ENCODE measurements at regions not wholly inside any gene's neighbourhood (a gene's known extent, or its start where the extent isn't known, plus 50 kb on each side); places are given as distances from the start of the nearest gene placed in this dataset.
"Not testable (repeated sequence)": the region's sequence is repeated elsewhere in the genome, so short reads cannot be mapped to it uniquely, and the experiment has no call there.

DNA sequence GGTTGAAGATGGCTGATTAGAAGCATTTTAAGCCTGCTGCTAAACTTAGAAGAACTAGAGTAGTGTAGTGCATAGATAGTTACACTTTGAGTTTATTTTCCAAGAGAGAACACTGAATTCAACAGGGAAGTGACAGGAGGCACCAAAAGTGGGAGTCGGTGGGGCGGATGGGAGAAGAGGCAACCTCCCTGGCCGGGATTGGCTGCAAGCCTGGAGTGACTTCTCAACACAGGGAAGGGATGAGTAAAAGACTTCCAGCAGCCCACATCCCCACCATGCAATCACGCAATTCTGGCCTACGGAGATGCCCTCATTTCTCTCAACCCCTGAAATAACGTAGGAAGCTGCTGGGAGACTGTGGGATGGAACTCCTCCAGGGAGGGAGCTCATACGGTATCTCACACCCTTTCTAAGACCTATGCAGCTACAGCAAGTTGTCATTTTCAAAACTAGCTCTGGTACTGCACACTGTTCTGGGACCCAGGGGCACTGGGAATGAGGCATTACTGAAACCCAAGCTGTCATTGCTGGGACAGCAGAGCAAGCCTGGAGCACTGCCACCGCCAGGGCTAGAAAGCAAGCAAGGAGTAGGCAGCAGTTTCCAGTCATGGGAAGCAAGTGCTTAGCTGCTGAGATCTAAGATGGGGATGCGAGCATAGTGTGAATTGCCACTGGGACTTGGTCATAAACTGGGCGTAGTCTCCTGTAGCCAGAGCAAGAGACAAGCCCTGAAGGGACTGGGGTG lies 331.6 kb upstream of the PTGER4 start:
- DNase-seq (ENCODE audit: low spot score) = no peak

DNA sequence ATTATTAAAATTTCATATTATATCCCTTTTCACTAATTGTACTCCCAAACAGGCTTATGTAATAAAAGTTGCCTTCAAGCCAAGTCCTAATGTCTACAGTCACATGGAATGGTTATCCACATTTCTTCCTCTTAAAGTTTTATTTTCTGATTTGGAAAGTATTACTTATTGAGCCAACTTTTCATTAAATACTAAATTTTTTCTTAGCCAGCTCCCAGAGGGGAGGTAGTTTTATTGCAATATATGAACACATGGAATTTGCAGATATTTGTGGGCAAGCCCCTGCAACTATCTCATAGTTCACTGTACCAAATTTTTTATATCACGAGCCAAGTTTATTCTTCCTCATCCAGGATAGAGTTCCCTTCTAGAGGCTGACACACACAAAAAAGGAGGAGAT lies 332.8 kb upstream of the PTGER4 start:
- DNase-seq (ENCODE audit: low spot score) = no peak

DNA sequence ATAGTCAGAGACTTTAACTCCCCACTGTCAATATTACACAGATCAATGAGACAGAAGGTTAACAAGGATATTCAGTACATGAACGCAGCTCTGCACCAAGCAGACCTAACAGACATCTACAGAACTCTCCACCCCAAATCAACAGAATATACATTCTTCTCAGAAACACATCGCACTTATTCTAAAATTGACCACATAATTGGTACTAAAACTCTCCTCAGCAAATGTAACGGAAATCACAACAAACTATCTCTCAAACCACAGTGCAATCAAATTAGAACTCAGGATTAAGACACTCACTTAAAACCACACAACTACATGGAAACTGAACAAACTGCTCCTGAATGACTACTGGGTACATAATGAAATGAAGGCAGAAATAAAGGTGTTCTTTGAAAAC lies 341.3 kb upstream of the PTGER4 start:
- DNase-seq (ENCODE audit: low spot score) = not testable (repeated sequence)

DNA sequence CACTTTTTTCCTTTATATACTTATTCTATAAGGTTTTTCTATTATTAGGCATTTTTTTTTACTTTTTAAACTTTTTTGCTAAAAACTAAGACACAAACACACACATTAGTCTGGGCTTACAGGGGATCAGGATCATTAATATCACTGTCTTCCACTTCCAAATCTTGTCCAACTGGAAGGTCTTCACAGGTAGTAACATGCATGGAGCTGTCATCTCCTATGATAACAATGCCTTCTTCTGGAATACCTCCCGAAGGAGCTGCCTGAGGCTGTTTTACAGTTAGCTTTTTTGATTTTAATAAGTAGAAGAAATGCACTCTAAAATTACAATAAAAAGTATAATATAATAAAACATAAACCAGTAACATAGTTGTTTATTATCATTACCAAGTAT lies 345.5 kb upstream of the PTGER4 start:
- no peak for DNase-seq (ENCODE audit: low spot score)

DNA sequence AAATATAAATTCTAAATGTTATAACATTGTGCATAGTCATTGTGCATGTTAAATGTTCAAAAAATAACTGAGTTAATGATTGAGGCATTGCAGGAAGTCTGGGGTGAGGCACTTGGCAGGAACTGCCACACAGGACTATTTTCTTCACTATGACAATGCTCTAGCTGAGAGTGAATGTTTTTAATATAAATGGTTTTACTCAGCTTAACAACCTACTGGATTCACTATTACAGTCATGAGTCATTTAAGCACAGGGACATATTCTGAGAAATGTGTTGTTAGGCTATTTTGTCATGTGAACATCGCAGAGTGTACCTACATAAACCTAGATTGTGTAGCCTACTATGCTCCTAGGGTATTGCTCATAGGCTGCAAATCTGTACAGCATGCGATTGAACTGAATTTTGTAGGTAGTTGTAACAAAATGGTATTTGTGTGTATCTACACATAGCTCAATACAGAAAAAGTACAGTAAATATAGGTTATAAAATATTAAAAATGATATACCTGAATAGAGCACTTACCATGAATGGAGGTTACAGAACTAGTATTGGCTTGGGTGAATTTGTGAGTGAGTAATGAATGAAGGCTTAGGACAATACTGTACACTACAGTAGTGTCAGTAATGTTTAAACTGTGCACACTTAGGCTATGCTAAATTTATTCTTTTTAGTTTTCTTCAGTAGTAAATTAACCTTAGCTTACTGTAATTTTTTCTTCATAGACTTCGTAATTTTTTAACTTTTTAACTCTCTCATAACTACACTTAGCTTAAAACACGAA lies 346.1 kb upstream of the PTGER4 start:
- DNase-seq (ENCODE audit: low spot score) = no peak

DNA sequence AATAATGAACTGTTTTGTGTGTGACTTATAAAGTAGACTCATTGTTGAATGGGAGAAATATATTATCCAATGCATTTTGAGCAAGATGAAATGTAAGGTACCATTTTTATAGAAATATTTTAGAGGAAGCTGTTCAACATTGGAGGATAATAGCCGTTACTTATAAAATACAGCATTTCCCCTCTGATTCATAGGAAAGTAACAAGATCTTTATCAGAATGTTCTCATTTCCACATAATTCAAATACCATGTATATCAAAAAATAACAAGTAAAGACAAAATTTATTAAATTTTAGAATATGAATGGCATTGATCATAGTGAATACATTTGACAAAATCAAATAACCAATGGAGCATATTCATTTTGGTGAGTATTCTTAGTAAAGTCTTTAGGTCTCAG lies 346.7 kb upstream of the PTGER4 start:
- no peak for DNase-seq (ENCODE audit: low spot score)

DNA sequence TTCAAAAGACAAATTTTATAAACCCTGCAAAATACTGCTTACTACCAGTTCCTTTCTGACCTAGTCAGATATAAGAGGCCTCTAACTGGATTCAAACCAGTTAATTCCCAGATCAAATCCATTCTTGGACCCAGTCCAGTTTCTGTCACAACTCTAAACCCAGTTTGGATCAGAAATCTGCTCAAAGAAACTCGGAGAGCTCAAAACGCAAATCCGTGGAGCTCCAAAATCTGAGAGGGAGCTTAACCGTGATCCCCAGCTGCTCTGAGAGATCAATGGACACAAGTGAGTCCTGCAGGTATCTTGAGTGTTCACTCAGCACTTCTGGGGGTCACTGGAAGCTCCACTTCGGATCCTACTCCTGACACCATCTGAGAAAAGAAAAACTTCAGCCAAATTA lies 348.1 kb upstream of the PTGER4 start:
- DNase-seq (ENCODE audit: low spot score) = no peak

DNA sequence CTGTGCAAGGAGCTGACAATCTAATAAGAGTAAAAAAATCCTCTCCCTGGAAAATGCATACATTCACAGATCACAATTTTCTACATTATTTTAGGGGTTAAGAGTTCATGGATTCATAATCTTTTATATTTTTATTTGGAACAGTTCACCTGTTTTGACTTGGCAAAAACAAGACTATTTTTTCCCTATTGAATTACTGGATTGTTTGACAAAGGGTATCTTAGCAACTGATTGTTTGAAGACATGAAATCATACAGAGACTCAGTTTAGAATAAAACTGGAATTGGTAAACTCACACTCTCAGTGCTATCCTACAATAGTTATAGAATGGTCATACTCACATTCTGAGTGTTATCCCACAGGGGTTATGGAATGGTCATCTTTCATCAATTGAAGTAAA lies 358.2 kb upstream of the PTGER4 start:
- no peak for DNase-seq (ENCODE audit: low spot score)

DNA sequence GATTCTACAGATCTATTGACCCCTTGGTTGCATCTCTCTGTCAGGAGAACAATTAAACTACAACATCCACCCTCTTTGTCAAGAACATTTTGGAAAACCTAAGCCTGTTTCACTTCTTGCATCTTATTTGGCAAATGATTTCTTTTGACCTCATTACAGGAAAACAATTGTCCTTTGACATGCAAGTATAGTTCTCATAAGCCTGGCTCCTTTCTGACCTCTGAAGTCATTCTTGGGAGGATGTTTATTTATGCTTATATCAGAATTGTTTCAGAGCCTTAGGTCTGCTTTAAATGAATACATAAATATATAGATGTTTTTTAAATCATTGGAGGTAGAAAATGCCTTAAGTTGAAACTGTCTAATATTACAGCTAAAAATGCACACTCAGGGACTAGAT lies 361.3 kb upstream of the PTGER4 start:
- no peak for DNase-seq (ENCODE audit: low spot score)

DNA sequence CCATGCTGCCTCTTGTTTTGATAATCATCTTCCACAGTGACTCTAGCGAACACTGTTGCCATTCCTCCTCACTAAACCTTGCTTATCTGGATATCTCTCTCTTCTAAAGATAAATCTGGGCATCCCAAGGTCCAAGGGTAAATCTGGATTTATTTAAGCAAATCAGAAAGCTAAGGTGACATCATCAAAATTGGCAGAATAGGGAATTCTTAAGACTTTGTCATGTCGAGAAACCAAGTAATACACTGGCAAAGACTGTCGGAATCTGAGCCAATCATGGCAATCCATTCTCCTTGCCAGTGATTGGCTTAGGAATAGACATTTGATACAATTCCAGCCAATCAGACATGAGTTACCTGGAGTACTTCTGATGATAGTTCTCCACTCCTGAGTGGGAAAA lies 362.7 kb upstream of the PTGER4 start:
- DNase-seq (ENCODE audit: low spot score) = no peak

DNA sequence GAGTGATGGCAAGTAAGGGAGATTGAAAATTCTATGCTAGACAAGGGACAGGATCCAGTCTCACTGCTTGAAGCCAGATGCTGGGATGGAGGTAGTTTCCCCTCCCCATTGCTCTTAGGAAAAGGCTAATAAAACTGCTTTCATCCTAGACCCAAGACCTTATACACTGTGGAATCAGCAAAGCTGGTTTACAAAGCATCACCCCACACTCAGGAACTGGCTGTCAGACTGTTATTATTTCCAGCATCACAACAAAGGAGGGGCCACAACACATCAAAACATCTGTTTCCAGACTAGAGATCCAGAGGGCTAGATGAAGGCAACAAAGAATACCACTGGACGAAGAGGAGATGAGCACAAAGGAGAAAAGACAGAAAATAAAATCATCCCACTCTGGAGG lies 364.6 kb upstream of the PTGER4 start:
- no peak for DNase-seq (ENCODE audit: low spot score)

DNA sequence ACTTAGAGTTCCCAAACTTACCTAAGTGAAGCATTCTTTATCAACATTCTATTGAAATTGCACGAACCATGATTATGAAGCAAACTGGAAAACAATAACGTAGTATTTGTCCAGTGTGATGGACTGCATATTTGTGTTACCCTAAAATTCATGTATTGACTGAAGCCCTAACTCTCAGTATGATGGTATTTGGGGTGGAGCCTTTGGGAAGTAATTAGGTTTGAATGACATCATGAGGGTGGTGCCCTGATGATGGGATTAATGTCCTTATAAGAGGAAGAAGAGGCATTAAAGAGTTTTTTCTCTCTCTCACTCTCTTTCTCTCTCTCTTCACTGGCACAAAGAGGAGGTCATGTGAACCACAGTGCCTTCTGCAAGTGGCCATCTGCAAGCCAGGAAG lies 365.4 kb upstream of the PTGER4 start:
- no peak for DNase-seq (ENCODE audit: low spot score)

DNA sequence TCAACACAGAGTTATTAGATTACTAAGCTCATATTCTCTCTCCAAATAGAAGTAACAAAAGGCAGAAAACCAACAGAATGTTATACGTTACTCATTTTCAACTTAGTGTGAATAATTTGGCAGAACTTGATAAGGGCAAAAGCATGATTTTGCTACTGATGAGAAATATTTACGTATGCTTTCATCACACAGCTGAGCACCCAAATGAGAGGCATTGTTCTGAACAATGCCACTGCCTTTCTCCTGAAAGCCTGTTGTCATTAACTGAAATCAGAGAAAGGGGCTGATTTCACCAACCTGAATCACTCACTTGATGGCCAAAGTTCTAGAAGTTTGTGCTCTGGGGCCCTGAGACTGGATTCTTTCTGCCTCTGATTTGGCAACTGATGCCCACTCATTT lies 367.5 kb upstream of the PTGER4 start:
- DNase-seq (ENCODE audit: low spot score) = no peak

DNA sequence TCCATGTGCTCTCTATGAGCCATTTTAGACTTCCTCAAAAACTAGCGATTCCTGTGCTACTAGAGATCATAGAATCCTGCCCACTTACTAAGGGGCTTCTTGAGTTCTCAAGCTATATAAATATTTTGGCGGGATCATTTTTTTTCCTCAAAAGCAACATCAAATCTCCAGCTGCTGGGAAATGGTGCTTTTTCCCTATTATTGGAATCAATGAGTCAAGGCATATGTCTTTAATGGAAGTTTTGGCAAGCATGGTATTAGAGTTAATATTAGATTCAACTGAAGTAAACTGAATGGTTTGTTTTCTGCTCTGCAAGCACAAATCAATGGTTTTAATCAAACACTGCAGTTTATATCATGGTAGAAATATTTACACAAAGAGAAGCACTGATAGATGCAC lies 369.9 kb upstream of the PTGER4 start:
- DNase-seq (ENCODE audit: low spot score) = no peak

DNA sequence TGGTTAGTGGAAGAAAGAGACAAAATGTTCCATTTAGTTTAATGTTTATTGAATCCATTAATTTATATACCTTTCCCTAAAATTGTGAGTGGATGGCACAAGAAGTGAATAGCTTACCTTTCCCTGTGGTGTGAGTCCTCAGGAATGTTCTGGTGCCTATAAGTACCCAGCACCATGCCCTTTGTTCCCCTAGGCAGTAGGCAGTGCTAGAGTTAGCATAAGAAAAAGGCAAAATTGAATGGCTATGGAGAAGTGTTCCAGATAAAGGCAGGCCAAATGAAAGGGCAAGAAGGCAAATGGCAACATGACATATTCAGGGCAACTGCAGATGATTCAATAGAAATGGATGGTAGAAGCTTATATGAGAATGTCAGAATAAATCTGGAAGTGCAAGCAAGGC lies 370.8 kb upstream of the PTGER4 start:
- DNase-seq (ENCODE audit: low spot score) = no peak

DNA sequence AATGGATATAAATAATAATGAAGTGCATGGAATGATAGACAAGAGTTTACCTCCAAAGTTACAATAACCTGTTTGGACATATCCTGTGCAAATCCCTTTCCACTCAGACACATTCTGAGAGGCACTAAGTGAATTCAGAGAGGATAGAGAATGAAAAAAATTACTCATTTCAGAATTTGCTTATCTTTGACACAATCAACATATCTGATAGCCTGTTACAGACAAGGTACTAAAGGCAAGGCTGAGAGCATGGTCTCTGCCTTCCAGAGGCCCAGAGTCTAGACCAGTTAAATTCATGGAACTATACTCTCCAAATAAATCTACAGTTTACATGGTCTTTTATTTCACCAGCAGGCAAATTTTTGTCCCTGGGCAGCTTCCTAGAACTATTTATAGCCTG lies 371.8 kb upstream of the PTGER4 start:
- no peak for DNase-seq (ENCODE audit: low spot score)

DNA sequence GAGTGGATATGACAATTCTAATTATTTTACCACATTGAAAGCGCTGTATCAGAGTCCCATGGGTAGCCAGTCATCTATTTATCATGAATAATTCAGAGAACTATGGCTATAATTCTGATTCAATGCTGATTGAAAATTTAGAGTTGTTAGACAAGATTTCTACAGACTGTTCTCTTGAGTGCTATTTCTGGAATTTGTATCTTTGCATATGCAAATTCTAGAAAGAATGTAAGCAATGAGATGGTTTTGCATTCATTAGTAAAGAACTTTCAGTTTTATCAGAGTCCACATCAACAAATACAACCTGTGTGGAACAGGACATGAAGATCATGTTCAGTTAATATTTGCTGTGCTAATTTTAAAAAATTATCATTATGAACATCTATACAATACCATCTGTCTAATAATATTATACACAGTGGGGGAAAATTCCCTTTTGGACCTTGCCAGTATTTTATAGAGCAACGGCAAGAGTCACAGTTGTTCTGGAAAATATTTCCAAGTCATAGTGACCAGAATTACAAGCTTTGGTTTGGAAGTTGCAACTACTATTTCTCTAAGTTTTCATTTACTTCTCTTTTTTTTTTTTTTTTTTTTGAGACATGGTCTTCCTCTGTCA lies 372.7 kb upstream of the PTGER4 start:
- no peak for DNase-seq (ENCODE audit: low spot score)

DNA sequence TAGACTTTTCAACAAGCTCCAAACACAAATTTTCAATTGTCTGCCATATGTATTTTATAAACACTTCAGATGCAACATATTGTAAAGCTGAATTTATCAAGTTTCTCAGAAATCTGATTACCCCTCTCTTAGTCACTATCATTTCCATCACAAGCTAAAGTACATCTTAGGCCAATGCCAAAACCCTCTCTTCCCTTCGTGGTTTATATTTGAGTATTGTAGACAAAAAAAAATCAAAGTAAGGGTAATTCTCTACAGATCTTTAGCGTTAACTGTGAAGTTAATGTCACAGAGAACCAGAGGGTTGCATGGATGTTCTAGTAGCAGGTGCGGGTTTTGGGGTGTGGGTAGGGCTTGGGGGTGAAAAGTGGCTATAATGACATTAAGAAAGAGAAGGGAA lies 387.7 kb upstream of the PTGER4 start:
- no peak for DNase-seq (ENCODE audit: low spot score)

DNA sequence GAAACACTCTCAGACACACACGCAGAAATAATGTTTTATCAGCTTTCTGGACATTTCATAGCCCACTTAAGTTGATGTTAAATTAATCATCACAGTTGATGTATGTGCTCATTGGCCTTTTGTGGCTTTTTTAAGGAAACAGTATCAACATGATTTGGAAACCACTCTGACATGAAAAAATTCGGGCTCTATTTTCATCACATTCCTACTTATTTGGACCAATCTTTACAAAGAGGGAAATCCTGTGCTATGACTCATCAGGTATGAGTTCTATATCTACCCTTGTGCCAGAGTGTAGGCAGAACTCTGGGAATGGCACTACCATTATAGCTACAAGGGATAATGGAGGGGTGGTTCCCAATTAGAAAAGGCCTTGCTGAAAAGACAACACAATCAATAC lies 388.4 kb upstream of the PTGER4 start:
- DNase-seq (ENCODE audit: low spot score) = no peak

DNA sequence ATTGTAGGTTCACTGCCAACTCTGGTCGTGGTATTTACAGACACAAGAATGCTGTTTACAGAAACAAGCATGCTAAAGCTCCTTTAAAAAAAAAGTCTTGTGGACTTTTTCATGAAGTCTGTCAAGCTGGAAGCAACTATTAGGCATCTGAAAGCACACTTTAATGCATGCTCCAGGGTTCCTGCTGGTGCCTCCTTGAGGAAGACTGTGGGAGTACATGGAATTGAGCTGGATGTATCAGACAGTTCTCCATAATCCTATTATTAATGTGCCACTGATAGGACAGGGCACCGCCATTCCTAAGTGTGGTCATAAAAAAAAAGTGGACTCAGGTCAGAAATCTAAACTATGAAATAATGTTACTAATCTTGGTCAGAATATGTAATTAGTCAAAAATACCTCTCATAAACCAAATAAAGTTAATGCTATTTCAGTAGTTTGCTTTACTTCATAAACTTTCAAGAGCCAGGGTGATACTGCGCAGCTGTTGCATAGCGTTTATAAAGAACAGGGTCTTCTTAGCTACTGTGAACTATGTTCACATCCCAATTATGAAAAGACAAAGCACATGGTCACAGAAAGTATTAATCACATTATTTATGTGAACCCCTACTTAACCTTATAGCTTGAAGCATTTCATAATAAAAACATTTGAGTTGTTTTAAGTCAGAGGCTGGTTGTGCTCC lies 390.8 kb upstream of the PTGER4 start:
- DNase-seq (ENCODE audit: low spot score) = no peak

DNA sequence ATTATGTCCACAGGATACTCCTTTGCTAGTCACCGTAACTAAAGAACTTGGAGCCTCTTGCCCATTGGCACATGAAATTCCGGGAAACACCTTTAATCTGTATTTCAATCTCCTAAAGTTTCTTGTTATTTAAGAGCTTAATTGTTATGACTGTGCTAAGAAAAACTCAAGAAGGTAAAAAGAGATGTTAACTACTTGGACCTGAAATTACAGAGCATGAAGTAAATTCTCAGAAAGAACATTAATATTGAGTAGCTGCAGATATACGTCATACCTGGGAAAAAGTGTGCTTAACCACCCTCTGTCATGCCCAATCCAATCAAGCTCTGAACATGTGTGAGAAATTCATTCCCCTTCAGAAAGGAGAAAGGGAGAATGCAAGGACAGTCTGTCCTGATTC lies 394.9 kb upstream of the PTGER4 start:
- DNase-seq (ENCODE audit: low spot score) = no peak

DNA sequence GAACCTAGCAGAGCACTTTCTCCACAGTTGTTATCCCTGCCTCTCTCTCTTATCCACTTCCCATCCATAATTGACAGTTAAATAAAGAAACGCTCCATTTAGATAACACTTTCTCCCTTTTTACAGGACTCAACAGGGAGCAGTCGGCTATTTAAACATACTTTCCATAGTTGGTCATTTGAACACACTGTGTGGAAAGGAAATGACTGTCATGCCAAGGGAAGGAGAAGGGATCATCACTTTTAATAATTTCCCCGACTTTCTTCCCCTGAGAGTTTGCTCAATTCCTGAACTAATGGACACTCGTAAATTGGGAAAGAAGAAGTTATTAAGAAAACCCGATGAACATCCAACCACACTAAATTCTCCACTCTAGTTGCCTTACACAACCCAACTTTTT lies 400.8 kb upstream of the PTGER4 start:
- DNase-seq (ENCODE audit: low spot score) = no peak

All from hematopoietic multipotent progenitor cell treated with erythropoietin and hydrocortisone succinate and interleukin-3 and kit ligand, for 17 days (in vitro differentiated cells).